Thymus (tissue), 11 donors: ENCODE measurements at regions not wholly inside any gene's neighbourhood (a gene's known extent, or its start where the extent isn't known, plus 50 kb on each side); places are given as distances from the start of the nearest gene placed in this dataset.
"Not testable (repeated sequence)": the region's sequence is repeated elsewhere in the genome, so short reads cannot be mapped to it uniquely, and the experiment has no call there.

Experiments
- DNase-seq, 9 donors: peaks; one replicate each; pipeline ENCODE4 v3.0.0-alpha.2; 2013; ENCODE audit warnings: low spot score in 9 of 9, low read depth in 6 of 9, missing footprints in 1 of 9
- H3K27ac ChIP-seq, 2 donors: one replicate each; pipeline ENCODE4 v1.5.1; 2013; ENCODE audit warnings: control low read depth in 1 of 2, low read depth in 1 of 2, low read length in 1 of 2, mild to moderate bottlenecking in 1 of 2, moderate library complexity in 1 of 2
- H3K27me3 ChIP-seq, 2 donors: one replicate each; pipeline ENCODE4 v1.5.1; 2013; ENCODE audit warnings: low read length in 1 of 2; ENCODE audit not compliant: control insufficient read depth in 2 of 2, insufficient read depth in 1 of 2
- H3K36me3 ChIP-seq, 2 donors: one replicate each; pipeline ENCODE4 v1.5.1; 2013; ENCODE audit warnings: low read length in 1 of 2, mild to moderate bottlenecking in 1 of 2, moderate library complexity in 1 of 2; ENCODE audit not compliant: control insufficient read depth in 2 of 2, insufficient read depth in 2 of 2
- H3K4me1 ChIP-seq, 2 donors: one replicate each; pipeline ENCODE4 v1.5.1; 2013; ENCODE audit warnings: low read length in 2 of 2; ENCODE audit not compliant: control insufficient read depth in 2 of 2, insufficient read depth in 2 of 2
- H3K4me3 ChIP-seq, 2 donors: one replicate each; pipeline ENCODE4 v1.5.1; 2013; ENCODE audit warnings: low read length in 2 of 2, control low read depth in 1 of 2, mild to moderate bottlenecking in 1 of 2
- H3K9me3 ChIP-seq, 2 donors: one replicate each; pipeline ENCODE4 v1.5.1; 2013; ENCODE audit warnings: low read length in 1 of 2, mild to moderate bottlenecking in 1 of 2; ENCODE audit not compliant: control insufficient read depth in 2 of 2, insufficient read depth in 1 of 2
- WGBS: extraction: QIAGEN DNeasy Blood & Tissue Kit; methylation state at CpG from one replicate; pipeline ENCODE4 v1.1.7; 2013; 5-methylcytosine and 5-hydroxymethylcytosine counted together
- donor health status: healthy.

DNA sequence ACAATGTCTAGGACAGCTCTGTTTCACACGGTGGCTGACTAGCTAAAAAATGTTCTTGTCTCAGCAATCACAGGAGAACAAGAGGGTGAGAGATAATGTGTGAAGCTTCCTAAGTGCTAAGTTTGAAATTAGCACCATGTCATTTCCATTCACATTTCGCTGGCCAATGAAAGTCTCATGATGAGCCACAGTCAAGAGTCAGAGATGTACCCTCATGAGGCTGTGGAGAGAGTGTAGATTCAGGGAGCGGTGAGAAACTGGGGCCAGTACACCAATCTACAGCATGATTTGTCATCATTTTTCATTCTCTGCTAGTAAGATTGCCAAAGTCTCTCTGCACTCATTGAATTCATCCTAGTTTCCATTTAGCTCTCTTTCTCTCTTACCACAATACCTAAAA, 97.9 kb downstream of the FAM72B start:
- H3K27ac ChIP-seq, H3K4me3 ChIP-seq, H3K4me1 ChIP-seq, H3K9me3 ChIP-seq, H3K27me3 ChIP-seq, H3K36me3 ChIP-seq, DNase-seq: not testable (repeated sequence)
- WGBS: 95% methylated on average over 3 of the region's 3 CpGs

DNA sequence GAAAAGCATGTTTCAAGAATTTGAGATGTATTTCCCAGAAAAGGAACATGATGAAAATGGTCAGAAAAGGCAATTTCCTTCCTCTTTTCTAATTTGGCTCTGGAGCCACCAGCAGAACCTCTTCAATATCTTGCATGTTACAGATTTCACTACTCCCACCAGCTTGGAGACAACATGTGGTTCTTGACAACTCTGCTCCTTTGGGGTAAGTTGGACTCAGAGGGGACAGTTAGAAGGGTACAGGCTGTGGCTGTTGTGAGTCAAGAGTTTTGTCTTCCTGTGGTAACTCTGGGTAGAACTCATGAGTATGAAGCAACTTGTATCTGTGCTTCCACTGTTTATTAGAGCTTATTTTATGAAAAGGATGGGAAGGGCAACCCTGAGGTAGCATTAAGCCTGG, 96.9 kb downstream of the FAM72B start:
- H3K36me3 ChIP-seq, H3K4me1 ChIP-seq, H3K4me3 ChIP-seq, H3K27ac ChIP-seq, H3K9me3 ChIP-seq, H3K27me3 ChIP-seq, DNase-seq: not testable (repeated sequence)

GRCh38 chr1:121088568-121088967, 95.6 kb downstream of the FAM72B start:
- H3K36me3 ChIP-seq, DNase-seq, H3K9me3 ChIP-seq, H3K4me3 ChIP-seq, H3K27ac ChIP-seq, H3K4me1 ChIP-seq, H3K27me3 ChIP-seq: not testable (repeated sequence)
- WGBS: 100% methylated on average over 1 of the region's 5 CpGs

DNA sequence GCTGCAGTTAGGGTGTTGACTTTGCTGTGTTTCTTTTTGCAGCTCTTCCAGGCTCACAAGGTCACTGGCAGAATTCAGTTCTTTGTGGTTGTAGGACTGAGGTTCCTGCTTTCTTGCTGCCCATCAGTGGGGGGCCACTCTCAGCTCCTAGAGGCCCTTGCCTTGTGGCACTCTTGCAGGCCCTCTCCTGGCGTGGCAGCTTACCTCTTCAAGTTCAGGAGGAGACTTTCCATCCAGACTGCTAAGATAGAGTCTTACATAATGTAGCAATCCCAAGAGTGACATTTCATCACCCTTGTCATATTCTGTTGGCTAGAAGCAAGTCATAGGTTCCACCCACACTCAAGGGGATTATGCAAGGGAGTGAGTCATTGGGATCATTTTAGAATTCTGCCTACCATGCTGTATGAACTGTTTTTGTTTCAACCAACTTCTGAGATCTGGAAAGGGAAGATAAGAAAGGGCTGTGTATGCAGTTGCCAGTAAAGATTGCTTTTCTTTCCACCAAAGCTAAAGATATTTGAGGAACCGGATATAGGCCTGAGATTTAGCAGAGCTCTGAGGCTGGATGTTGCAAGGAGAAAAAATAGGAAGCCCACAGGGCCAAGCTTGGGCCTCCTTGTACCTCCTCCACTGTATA, 91.7 kb downstream of the FAM72B start:
- not testable (repeated sequence) for DNase-seq, H3K27ac ChIP-seq, H3K4me3 ChIP-seq, H3K27me3 ChIP-seq, H3K4me1 ChIP-seq, H3K36me3 ChIP-seq, H3K9me3 ChIP-seq
- WGBS: 57% methylated on average over 2 of the region's 2 CpGs

DNA sequence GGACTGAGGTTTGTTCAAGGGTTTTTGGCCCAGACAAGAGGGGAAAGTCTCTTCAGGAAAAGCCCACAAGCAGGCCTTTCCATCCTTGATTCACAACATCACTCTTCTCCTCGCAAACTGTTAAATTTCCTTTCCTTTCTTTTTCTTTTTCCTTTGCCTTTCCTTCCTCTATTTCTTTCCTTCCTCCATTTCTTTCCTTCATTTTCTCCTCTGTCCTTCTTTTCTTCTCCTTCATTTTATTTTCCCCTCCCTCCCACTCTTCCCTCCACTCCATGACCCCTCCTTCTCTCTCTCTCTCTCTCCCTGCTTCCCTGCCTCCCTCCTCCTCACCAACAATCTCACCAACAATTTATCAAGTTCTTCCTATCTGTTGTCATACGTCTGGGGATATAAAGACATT, 89.1 kb downstream of the FAM72B start:
- 100% methylated on average over 1 of the region's 2 CpGs for WGBS
- H3K4me1 ChIP-seq, H3K9me3 ChIP-seq, H3K36me3 ChIP-seq, DNase-seq, H3K27me3 ChIP-seq, H3K27ac ChIP-seq, H3K4me3 ChIP-seq: not testable (repeated sequence)

GRCh38 chr1:121097127-121097866, 86.8 kb downstream of the FAM72B start:
- H3K4me3 ChIP-seq: peak overlapping the region; percentile 13 to 21
- not testable (repeated sequence) for H3K36me3 ChIP-seq, H3K27ac ChIP-seq, H3K9me3 ChIP-seq, H3K4me1 ChIP-seq, H3K27me3 ChIP-seq
- peak in 8 of 9 donors; percentile 32 to 81 (median 61) for DNase-seq
- WGBS: under 1% methylated on average over 53 of the region's 69 CpGs

DNA sequence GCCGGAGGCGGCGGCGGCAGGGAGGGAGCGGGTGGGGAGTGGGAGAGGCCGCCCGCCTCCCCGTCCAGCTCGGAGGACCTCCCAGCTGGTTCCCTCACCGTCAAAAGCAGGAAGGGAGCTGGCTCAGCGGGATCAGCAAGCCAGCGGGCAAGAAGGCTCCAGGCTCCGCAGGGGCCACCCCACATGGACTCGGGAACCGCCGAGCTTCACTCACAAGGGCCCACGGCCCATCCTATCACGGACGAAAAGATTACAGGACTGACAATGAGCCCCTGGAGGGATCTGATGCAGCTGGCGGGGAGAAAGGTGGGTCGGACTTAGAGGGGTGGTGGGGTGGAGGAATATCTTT, 86.3 kb downstream of the FAM72B start:
- not testable (repeated sequence) for H3K9me3 ChIP-seq, H3K36me3 ChIP-seq, H3K4me3 ChIP-seq, H3K27ac ChIP-seq, H3K27me3 ChIP-seq, H3K4me1 ChIP-seq
- WGBS: 28% methylated on average over 13 of the region's 21 CpGs
- DNase-seq: peak in 1 of 9 donors; percentile 2

GRCh38 chr1:121109025-121109424, 75.1 kb downstream of the FAM72B start:
- WGBS: 100% methylated on average over 1 of the region's 1 CpG
- not testable (repeated sequence) for H3K27me3 ChIP-seq, H3K4me3 ChIP-seq, DNase-seq, H3K4me1 ChIP-seq, H3K9me3 ChIP-seq, H3K27ac ChIP-seq, H3K36me3 ChIP-seq

- whole genome bisulfite sequencing: 85% methylated on average over 37 of the region's 44 CpGs
- H3K9me3 ChIP-seq, H3K4me3 ChIP-seq, H3K4me1 ChIP-seq, H3K27me3 ChIP-seq, H3K27ac ChIP-seq, DNase-seq, H3K36me3 ChIP-seq: not testable (repeated sequence)
Measured at GRCh38 chr1:121116522-121117297, 67.4 kb downstream of the FAM72B start.
